Activated CD8-positive, alpha-beta memory T cell treated with anti-CD3 and anti-CD28 coated beads for 36 hours (primary cell): ENCODE measurements at regions not wholly inside any gene's neighbourhood (a gene's known extent, or its start where the extent isn't known, plus 50 kb on each side); places are given as distances from the start of the nearest gene placed in this dataset.

Experiments
- CTCF ChIA-PET: fragments of 350-600 bp; sonication (Branson Sonifier 250); formaldehyde crosslinking; loops from one replicate; lab custom pipeline; 2021; ENCODE audit warnings: antibody characterized with exemption; lab: Charles Lee
- POLR2A ChIA-PET: fragments of 350-600 bp; sonication (Branson Sonifier 250); formaldehyde crosslinking; loops from one replicate; lab custom pipeline; 2021; ENCODE audit warnings: antibody characterized with exemption; lab: Charles Lee

DNA sequence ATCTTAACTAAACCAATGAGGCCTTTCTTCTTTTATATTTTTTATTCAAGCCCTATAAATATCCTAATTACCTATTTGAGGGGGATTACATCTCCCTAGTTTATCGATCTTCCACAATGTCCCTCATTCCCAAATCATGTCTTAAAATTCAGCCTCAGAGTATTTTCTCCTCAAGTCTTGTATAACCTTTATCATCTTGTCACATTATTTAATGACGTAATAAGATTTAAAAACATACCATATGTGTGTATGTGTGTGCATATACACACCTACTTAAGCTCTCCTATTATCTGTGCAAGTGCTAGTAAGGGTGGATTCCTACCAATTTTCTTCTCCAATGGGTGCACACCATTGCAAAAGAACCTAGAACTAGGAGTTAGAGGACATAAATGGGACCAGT is 421.1 kb downstream of the FIGN start:
- ChIA-PET CTCF (no interaction called here), POLR2A (no interaction called here)

DNA sequence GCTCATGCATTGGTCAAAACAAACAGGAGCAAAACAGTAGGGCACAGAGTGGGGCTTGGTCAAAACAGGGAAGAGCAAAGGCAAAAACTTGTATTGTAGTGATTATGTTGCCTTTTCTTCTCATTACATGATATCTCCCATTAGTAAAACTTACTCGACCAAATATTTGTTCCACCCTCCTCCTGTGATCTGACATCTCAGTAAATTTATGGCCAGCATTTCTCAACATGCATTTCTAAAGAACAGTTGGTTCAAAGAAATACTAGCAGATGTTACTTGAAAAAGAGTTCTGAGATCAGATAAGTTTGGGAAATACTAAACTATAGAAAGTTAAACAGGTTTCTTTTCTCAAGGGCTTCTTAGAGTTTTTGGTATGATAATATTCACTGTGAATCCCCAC is 423.1 kb downstream of the FIGN start:
- CTCF ChIA-PET, result no interaction called here

DNA sequence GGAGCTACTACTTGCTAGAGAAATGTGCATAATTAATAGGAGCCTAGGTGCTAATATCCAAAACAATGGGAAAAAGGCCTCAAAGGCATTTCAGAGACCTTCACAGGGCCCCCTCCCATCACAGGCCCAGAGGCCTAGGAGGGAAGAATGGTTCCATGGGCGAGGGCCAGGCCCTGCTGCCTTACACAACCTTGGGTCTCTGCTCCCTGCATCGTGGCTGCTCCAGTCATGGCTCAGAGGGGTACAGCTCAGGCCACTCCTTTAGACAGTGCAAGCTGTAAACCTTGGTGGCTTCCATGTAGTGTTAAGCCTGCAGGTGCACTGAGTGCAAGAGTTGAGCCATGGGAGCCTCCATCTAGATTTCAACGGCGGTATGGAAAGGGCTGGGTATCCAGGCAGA is 429.2 kb downstream of the FIGN start:
- ChIA-PET CTCF (no interaction called here), POLR2A (no interaction called here)

More for the DNA sequence above, 423.1 kb downstream of the FIGN start:
- POLR2A ChIA-PET, result no interaction called here

DNA sequence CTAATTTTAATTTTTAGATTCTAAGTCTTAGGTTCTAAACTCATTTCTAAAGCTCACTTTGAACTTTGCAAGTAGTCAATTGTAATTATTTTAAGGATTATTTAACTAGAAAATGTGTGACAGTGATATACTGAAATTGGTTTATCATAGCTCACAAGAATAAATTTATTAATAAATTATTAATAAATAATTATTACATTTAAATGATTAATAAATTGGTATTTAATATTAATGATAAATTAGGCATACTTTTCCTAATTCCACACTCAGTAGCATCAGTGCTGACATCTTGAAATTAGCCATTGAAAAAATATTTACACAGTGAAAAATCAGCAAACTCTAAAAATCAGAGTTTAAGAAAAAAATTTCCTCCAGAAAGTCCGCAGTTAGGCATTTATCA is 433.7 kb downstream of the FIGN start:
- ChIA-PET CTCF (no interaction called here), POLR2A (no interaction called here)

DNA sequence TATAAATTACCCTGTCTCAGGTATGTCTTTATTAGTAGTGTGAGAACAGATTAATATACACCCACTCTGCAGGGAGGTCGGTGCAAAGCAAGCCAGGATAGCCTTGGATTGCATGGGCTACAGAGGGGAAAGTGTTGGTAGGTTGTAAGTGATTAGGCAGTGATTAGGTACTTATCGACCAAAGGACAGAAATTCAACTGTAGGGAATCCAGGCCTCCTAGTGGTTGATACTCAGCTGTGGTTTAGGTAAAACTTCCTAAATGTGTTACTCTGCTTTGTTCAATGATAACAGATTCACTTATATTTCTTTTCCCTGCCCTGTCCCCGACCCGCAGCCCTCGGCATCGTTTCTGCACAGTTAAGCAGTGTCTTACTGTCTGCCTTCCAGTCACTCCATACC is 444.0 kb downstream of the FIGN start:
- ChIA-PET CTCF (no interaction called here), POLR2A (no interaction called here)

DNA sequence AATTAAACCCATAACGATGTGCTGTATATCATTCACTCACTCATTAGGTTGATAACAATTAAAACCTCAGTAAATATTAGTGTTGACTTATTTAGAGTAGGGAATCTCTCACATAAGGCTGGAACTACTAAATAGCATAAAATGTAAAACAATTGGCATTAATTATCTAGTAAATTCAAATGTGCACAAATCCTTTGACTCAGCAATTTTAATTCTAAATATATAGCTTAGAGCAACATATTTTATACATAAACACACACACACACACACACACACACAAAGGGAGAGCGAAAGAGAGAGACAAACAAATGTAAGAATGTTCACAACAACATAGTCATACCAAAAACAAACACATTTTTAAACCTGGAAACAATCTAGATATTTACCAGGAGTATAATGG is 443.1 kb upstream of the KCNH7 start:
- CTCF ChIA-PET, result no interaction called here
- POLR2A ChIA-PET, result no interaction called here

DNA sequence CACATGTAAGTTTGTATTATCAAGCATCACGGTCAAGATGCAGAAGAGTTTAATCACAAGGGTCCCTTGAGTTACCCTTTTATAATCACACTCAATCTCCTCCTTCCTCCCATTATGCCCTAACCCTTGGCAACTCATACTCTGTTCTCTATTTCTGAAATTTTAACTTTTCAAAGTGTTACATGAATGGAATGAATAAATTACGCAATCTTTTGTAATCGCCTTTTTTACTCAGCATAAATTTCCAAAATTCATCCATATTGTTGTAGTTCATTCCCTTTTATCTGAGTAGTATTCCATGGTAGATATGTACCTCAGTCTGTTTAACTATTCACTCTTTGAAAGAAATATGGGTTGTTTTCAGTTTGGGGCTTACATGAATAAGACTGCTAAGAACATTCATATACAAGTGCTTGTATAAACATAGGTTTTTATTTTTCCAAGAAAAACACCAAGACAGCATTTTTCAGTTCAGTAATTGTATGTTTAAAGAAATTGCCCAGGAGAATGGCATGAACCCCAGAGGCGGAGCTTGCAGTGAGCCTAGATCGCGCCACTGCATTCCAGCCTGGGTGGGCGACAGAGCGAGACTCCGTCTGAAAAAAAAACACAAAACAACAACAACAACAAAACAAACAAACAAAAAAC is 430.9 kb upstream of the KCNH7 start:
- ChIA-PET CTCF (no interaction called here), POLR2A (no interaction called here)

DNA sequence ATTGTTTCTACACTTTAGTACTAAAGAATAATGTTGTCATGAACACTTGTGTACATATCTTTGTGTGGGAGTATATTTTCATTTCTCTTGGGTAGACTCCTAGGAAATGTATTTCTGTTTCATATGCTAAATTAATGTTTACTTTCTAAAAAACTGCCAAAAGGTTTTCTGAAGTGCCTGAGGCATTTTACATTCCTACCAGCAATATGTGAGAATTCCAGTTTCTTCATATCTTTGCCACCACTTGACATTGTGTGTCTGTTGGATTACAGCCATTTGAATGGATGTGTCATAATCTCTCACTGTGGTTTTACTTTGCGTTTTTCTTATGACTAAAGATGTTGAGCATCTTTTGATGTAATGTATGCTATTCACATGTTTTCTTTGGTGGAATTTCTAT is 428.2 kb upstream of the KCNH7 start:
- CTCF ChIA-PET, result no interaction called here
- POLR2A ChIA-PET, result no interaction called here

DNA sequence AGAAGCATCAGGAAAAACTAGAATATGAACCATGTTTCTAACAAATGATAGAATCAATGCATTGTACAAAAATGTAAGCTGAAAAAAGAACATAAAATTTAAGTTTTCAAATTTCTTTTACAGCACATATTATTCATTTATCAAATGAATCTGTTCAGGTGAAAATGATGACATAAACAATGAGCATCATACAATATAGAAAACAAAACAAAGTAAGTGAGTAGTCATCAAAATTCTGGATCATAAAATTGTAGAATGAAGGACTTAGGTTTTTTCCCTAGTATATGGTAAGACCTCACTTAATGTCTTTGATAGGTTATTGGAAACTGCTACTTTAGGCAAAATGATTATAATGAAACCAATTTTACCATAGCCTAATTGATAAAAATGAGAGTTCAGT is 427.0 kb upstream of the KCNH7 start:
- ChIA-PET CTCF (no interaction called here), POLR2A (no interaction called here)

DNA sequence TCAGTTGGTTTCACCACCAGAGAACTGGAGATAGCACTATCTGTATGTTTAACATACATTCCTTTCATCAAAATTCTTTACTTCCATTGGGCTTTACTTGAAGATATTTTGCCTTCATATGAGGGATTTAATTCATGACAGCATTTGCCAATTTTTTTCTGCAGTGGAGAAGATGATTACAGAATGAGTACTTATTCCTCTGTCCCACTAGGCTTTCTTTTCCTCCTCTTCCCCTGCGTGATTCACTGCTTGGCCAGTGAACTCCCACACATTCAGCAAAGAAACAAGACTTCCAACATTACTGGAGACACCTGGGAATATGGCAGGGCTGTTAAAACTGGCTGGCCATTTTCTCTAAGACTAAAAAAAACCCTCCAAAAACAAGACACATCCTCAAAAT is 425.8 kb upstream of the KCNH7 start:
- ChIA-PET POLR2A (no interaction called here), CTCF (no interaction called here)

DNA sequence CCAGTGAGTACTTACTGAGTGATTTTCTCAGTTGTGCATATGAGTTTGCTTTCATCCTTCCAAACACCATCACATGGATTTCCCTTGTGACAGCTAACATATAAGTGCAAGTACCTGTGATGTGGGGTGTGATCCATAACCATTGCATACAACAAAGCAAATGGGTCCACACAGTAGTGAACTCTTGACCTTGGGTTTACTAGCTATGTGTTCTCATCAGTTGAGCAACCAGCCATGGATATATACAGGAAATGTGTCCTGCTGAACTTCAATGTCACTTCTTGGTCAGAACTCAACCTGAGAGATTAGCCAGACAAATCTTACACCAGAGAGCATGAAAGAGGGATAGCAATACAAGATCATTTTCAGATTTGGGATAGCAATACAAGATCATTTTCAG is 420.9 kb upstream of the KCNH7 start:
- ChIA-PET CTCF (no interaction called here), POLR2A (no interaction called here)

DNA sequence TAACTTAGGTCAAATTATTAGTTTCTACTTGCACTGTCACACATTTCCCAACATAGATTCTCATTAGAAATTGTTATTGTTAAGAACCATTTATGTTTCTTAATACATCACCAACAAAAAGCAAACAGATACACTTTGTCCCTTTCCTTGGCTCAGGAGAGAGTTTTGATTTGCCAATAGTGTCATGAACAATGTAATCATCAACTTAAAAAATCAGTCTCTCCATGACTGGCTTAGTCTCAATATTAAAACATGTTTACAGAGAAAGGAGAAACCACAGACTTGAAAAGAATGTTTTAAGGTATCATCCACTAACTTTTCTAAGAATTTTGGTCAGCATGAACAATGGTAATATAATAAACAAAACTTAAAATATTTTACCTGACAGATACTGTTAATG is 416.5 kb upstream of the KCNH7 start:
- ChIA-PET CTCF (no interaction called here), POLR2A (no interaction called here)

DNA sequence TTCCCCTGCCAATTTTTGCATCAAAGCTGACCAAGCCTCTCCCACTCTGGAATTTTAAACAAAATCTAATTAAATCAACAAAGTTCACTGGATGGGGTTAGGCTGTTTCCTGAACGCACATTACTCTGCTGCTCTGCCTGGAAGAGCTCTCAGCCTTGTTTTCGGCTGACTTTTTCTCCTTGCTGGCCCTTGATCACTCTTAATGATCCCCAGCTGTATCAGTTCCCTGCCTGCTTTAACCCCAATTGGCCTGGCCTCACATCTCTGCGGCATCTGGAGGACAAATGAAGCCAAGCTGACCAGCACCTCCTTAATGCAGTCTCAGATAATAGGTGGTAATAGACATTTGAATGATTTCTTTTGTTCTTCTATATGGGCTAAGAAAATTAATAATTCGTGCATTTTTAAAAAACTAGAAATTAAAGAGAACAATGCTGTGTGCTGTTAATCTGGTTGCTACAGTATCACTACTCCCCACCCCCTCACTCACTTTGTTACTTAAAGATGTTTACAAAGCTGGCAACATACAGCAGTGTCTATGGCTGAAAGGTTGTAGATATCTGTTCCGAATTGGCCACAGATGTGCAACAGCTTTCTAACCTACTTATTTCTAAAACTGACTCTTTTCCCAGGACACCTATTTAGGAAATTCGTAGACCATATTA is 415.2 kb upstream of the KCNH7 start:
- POLR2A ChIA-PET, result no interaction called here
- CTCF ChIA-PET, result no interaction called here

DNA sequence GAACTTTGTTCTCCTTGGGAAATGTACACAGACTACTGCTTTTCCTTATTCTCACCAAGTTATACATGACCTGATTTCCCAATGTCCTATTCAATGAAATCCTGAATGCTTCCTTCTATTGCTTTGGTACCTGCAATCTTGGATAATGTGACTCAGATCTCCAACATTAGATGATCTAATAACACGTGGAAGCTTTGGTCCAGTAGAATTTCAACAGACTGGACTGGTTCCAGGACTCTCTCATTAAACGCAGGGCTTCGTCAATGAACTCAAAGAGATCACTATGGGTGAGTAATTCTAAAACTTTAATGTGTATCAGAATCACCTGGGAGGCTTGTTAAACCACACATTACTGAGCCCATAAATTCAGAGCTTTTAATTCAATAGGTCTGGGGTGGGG is 413.6 kb upstream of the KCNH7 start:
- POLR2A ChIA-PET, result no interaction called here
- CTCF ChIA-PET, result no interaction called here

DNA sequence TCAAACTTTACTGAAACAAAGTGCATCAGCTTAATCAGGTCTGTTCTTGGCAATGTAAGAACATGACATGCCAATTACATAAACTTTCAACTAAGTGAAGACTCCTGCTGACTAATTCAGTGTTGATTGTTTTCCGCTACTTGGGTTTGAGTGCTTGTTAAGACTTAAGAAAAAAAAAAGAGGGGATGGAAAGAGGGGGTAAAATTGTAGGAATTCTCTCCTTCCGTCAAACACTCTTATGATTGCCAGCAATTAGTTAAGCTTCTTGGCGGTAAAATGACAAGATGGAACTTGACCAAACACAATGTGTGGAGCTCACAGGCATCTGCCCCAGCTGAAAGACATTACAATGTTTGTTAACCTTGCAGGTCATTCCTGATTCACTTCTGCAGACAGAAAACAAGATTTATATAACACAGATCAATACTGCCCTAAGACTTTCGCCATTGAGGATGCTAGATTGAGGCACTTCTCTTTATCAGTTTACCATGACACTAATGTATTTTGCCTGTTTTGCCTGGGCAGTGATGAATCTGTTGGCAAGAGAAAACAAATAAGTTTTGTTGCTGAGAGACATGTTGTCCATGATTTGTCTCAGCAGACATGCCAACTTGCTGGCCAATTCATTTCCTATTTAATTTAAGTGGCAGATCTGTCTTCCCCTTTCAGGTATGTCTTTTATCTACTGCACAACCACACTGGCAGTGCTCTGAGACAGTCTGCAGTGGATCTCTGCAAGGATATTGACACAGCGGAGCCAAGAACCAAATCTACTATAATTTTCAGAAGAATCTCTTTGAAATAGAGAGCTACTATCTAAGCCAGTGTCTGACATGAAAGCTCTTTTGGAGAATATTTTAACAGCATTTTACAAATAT is 410.0 kb upstream of the KCNH7 start:
- CTCF ChIA-PET, result no interaction called here
- POLR2A ChIA-PET, result no interaction called here

DNA sequence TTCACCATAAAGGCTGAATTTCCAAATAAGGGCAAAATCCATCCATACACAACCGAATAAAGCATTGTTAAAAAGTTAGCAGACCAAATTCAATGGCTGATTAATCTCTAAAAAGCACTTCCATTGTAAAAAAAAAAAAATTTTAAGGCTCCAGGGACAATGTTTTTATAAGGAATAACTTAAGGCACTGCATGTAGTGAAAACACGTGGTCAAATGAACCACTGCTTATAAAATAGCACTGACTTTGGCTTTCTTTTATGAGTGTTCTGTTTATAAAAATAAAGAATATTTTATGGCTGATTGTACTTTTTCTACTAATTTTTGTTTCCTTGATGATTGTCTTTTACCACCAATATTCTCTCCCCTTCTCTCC is 409.3 kb upstream of the KCNH7 start:
- ChIA-PET POLR2A (no interaction called here), CTCF (no interaction called here)

DNA sequence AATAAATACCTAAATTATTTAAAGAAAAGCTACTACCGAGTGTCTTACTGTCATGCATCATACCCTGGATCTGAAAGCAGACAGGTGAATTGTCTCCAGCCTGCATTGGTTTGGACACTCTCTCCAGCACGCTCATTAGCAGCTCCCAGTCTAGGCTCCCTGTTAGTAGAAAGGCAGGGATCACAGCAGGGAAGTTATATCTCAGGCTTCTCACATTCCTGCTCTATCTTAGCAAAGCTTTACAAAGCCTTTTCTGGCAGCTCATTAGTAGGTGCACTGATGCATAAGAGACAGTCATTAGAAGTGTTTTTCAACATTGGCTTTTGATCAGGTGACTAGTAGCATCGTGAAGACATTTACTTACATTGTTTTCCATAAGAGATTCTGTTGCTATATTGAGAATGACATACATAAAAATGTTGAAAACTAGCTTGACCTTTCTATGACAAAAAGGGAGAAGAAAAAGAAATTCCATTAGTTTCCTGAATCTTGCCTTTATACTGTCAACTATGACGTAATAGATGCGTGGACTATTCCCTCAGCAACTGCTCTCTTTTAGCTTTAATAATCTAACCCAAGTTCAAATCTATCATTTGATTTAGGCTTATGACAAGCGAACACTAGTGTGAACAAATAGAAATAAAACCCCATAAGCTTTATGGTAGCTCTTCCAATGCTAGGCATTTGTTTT is 408.7 kb upstream of the KCNH7 start:
- POLR2A ChIA-PET, result no interaction called here
- CTCF ChIA-PET, result no interaction called here

DNA sequence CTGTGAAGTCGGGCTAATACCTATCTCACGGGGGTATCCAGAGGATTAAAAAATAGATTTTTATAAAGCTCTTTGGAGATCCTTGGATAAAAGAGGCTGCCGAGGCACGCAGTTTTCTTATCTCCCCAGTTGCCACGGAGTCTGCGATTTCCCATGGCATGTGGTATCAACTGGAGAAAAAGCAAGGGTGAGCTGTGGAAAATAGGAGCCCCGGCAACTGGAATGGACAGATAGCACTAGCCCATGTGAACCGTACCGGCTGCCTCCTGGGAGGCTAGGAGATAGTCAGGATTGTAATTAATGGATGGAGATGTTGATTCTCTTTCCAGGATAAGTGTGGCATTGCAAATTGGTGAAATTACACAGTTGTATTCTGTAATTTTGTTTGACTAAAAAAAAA is 407.6 kb upstream of the KCNH7 start:
- POLR2A ChIA-PET, result no interaction called here
- CTCF ChIA-PET, result no interaction called here

DNA sequence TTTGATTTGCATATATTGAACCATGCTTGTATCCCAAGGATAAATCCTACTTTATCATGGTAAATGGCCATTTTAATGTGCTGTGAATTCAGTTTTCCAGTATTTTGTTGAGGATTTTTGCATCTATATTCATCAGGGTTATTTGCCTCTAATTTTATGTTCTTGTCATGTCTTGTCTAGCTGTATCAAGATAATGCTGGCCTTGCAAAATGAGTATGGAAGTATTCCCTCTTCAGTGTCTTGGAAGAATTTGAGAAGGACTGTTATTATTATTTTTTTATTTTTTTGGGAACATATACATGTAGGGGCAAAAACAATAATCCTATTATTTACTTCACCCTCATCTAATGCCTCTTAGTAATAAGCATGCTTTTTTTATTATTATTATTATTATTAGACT is 398.0 kb upstream of the KCNH7 start:
- ChIA-PET CTCF (no interaction called here), POLR2A (no interaction called here)

DNA sequence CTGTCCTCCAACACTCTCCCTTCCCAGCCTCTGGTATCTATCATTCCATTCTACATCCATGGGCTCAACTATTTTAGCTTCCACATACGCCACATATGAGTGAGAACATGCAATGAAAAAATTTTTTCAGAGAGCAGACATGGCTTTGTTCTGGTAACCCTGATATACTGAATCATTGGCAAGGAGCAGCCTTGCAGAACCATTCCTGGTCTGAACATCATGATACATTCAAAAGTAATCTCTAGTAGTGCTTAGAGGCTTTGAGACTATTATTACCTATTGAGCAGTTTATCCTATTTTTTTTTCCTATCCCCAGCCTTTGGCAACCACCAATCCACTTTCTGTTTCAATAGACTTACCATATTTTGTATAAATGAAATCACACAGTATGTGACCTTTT is 393.1 kb upstream of the KCNH7 start:
- ChIA-PET POLR2A (no interaction called here), CTCF (no interaction called here)
